Ishikawa (cell line): ENCODE measurements at regions not wholly inside any gene's neighbourhood (a gene's known extent, or its start where the extent isn't known, plus 50 kb on each side); places are given as distances from the start of the nearest gene placed in this dataset.

Source experiments
- EP300 ChIP-seq: IDR thresholded peaks from 2 replicates; pipeline ENCODE4 v1.6.1; 2012; ENCODE audit warnings: borderline replicate concordance
- RAD21 ChIP-seq: IDR thresholded peaks from 2 replicates; pipeline ENCODE4 v1.6.1; 2012; ENCODE audit warnings: low read depth
- REST ChIP-seq: IDR thresholded peaks from 2 replicates; pipeline ENCODE4 v1.6.1; 2012; ENCODE audit warnings: low read depth, mild to moderate bottlenecking
- TCF12 ChIP-seq: IDR thresholded peaks from 2 replicates; pipeline ENCODE4 v1.6.1; 2012; ENCODE audit warnings: low read depth

- TF ChIP-seq REST (no peak), TCF12 (no peak), RAD21 (no peak), EP300 (no peak)
Measured at GRCh38 chr18:38497266-38497665, 931.7 kb upstream of the CELF4 start.
